Trophoblast cell (in vitro differentiated cells and primary cell): ENCODE measurements at regions not wholly inside any gene's neighbourhood (a gene's known extent, or its start where the extent isn't known, plus 50 kb on each side); places are given as distances from the start of the nearest gene placed in this dataset.

Experiments
- DNase-seq, 2 donors: peaks; one replicate each; pipeline ENCODE4 v3.0.0-alpha.2; 2016
- H2AFZ ChIP-seq: 2 replicates; pipeline ENCODE4 v1.6.1; 2013; ENCODE audit warnings: low read length, moderate library complexity, mild to moderate bottlenecking; ENCODE audit not compliant: insufficient read depth, poor library complexity
- H2AK5ac ChIP-seq: 2 replicates; pipeline ENCODE4 v1.6.1; 2013; ENCODE audit warnings: mild to moderate bottlenecking, low read length
- H2BK120ac ChIP-seq: 2 replicates; pipeline ENCODE4 v1.6.1; 2013; ENCODE audit warnings: low read length, mild to moderate bottlenecking, moderate library complexity; ENCODE audit not compliant: insufficient read depth, poor library complexity
- H2BK12ac ChIP-seq: 2 replicates; pipeline ENCODE4 v1.6.1; 2013; ENCODE audit warnings: mild to moderate bottlenecking, low read length, moderate library complexity
- H2BK5ac ChIP-seq: 2 replicates; pipeline ENCODE4 v1.6.1; 2013; ENCODE audit warnings: low read length, low read depth, moderate library complexity, mild to moderate bottlenecking; ENCODE audit not compliant: poor library complexity
- H3K14ac ChIP-seq: 2 replicates; pipeline ENCODE4 v1.6.1; 2013; ENCODE audit warnings: mild to moderate bottlenecking, low read length
- H3K18ac ChIP-seq: 2 replicates; pipeline ENCODE4 v1.6.1; 2013; ENCODE audit warnings: mild to moderate bottlenecking, low read length
- H3K23ac ChIP-seq: 2 replicates; pipeline ENCODE4 v1.6.1; 2013; ENCODE audit warnings: low read length
- H3K27ac ChIP-seq: 2 replicates; pipeline ENCODE4 v1.5.1; 2013; ENCODE audit warnings: low read depth, mild to moderate bottlenecking, inconsistent platforms, low read length, moderate library complexity
- H3K27me3 ChIP-seq: 2 replicates; pipeline ENCODE4 v1.6.1; 2013; ENCODE audit warnings: inconsistent platforms, mild to moderate bottlenecking, low read length, moderate library complexity; ENCODE audit not compliant: insufficient read depth
- H3K36me3 ChIP-seq, 2 experiments: 1 replicate in 1 of 2; 2 replicates in 1 of 2; pipeline ENCODE4 v1.6.1; 2013; ENCODE audit warnings: low read length in 2 of 2, mild to moderate bottlenecking in 2 of 2, moderate library complexity in 1 of 2; ENCODE audit not compliant: insufficient read depth in 2 of 2, control insufficient read depth in 1 of 2
- H3K4ac ChIP-seq: 2 replicates; pipeline ENCODE4 v1.6.1; 2013; ENCODE audit warnings: low read depth, mild to moderate bottlenecking, low read length, moderate library complexity
- H3K4me1 ChIP-seq, 2 experiments: 1 replicate in 1 of 2; 2 replicates in 1 of 2; pipeline ENCODE4 v1.6.1; 2013; ENCODE audit warnings: low read length in 2 of 2, mild to moderate bottlenecking in 2 of 2, moderate library complexity in 1 of 2; ENCODE audit not compliant: insufficient read depth in 2 of 2, control insufficient read depth in 1 of 2
- H3K4me2 ChIP-seq: 2 replicates; pipeline ENCODE4 v1.6.1; 2013; ENCODE audit warnings: inconsistent platforms, mild to moderate bottlenecking, low read length, moderate library complexity
- H3K4me3 ChIP-seq: 2 replicates; pipeline ENCODE4 v1.5.1; 2013; ENCODE audit warnings: mild to moderate bottlenecking, low read depth, low read length, inconsistent platforms
- H3K79me1 ChIP-seq: one replicate; pipeline ENCODE4 v1.6.1; 2013; ENCODE audit warnings: low read length
- H3K79me2 ChIP-seq: 2 replicates; pipeline ENCODE4 v1.6.1; 2013; ENCODE audit warnings: low read length, mild to moderate bottlenecking; ENCODE audit not compliant: control insufficient read depth, insufficient read depth, poor library complexity
- H3K9ac ChIP-seq: 2 replicates; pipeline ENCODE4 v1.6.1; 2013; ENCODE audit warnings: mild to moderate bottlenecking, low read length
- H3K9me3 ChIP-seq: 2 replicates; pipeline ENCODE4 v1.6.1; 2013; ENCODE audit warnings: low read depth, mild to moderate bottlenecking, control low read depth, inconsistent platforms, low read length; ENCODE audit not compliant: insufficient read depth
- H4K12ac ChIP-seq: 2 replicates; pipeline ENCODE4 v1.6.1; 2013; ENCODE audit warnings: low read depth, mild to moderate bottlenecking, low read length, moderate library complexity
- H4K8ac ChIP-seq: 2 replicates; pipeline ENCODE4 v1.6.1; 2013; ENCODE audit warnings: low read depth, mild to moderate bottlenecking, low read length, moderate library complexity
- H4K91ac ChIP-seq: one replicate; pipeline ENCODE4 v1.6.1; 2013; ENCODE audit warnings: low read depth, mild to moderate bottlenecking, low read length, moderate library complexity
- WGBS: extraction: QIAGEN DNeasy Blood & Tissue Kit; methylation state at CpG from one replicate; pipeline ENCODE4 v1.1.7; 2013; ENCODE audit warnings: missing lambda C conversion rate; ENCODE audit not compliant: insufficient read length, insufficient coverage; ENCODE audit errors: extremely low coverage; 5-methylcytosine and 5-hydroxymethylcytosine counted together

GRCh38 chr1:63027176-63027575 lies 243.2 kb downstream of the ATG4C start:
- Histone ChIP-seq H3K4me1 (no peaks in the 10 kb centered on the region), H4K91ac (no peak overlapping the region)

GRCh38 chr1:63032171-63032570 lies 248.2 kb downstream of the ATG4C start:
- H3K79me2 ChIP-seq = no peaks in the 10 kb centered on the region

More at GRCh38 chr1:63027176-63027575, 243.2 kb downstream of the ATG4C start:
- Histone ChIP-seq H3K4me3 (no peak overlapping the region), H3K79me1 (no peaks in the 10 kb centered on the region), H3K9me3 (peaks cover 5% of the 10 kb centered on the region), H2BK5ac (no peak overlapping the region), H4K12ac (no peak overlapping the region), H3K36me3 (no peaks in the 10 kb centered on the region), H3K9ac (no peak overlapping the region), H3K18ac (no peak overlapping the region), H2BK120ac (no peak overlapping the region), H3K27ac (no peak overlapping the region), H3K4me2 (no peak overlapping the region), H2AFZ (no peak overlapping the region), H4K8ac (no peak overlapping the region), H3K79me2 (no peaks in the 10 kb centered on the region), H3K4ac (no peak overlapping the region), H3K23ac (no peak overlapping the region), H3K14ac (no peak overlapping the region), H2BK12ac (no peak overlapping the region), H3K27me3 (no peaks in the 10 kb centered on the region), H2AK5ac (no peak overlapping the region)
- DNase-seq = peak; percentile 49 to 61
- no CpG with 5 or more reads among the region's 3 CpGs for WGBS

GRCh38 chr1:63033211-63033610 lies 249.3 kb downstream of the ATG4C start:
- no peak overlapping the region for H3K14ac ChIP-seq
- H3K27ac ChIP-seq = no peak overlapping the region
- H2BK5ac ChIP-seq = no peak overlapping the region
- H3K18ac ChIP-seq = no peak overlapping the region
- H2BK120ac ChIP-seq = no peak overlapping the region
- peaks cover 0 to 2% of the 10 kb centered on the region in 2 experiments for H3K4me1 ChIP-seq
- no CpG with 5 or more reads among the region's 2 CpGs for WGBS
- H4K12ac ChIP-seq = no peak overlapping the region
- no peak overlapping the region for H3K4me2 ChIP-seq
- DNase-seq = peak; percentile 83 to 87
- no peak overlapping the region for H2AK5ac ChIP-seq
- H3K79me1 ChIP-seq = peaks cover 2% of the 10 kb centered on the region
- no peak overlapping the region for H3K4me3 ChIP-seq
- H4K91ac ChIP-seq = peak overlapping the region; percentile 43
- H3K79me2 ChIP-seq = no peaks in the 10 kb centered on the region
- no peak overlapping the region for H3K4ac ChIP-seq
- no peak overlapping the region for H2BK12ac ChIP-seq
- no peak overlapping the region for H3K9ac ChIP-seq
- no peak overlapping the region for H2AFZ ChIP-seq
- H3K9me3 ChIP-seq = peaks cover 5% of the 10 kb centered on the region
- H4K8ac ChIP-seq = no peak overlapping the region
- no peaks in the 10 kb centered on the region for H3K36me3 ChIP-seq
- no peak overlapping the region for H3K23ac ChIP-seq
- H3K27me3 ChIP-seq = no peaks in the 10 kb centered on the region

More at GRCh38 chr1:63032171-63032570, 248.2 kb downstream of the ATG4C start:
- H3K4me3 ChIP-seq = no peak overlapping the region
- H3K14ac ChIP-seq = no peak overlapping the region
- DNase-seq = peak; percentile 67 to 73
- no peak overlapping the region for H3K9ac ChIP-seq
- no peak overlapping the region for H3K4ac ChIP-seq
- no CpG with 5 or more reads among the region's 4 CpGs for WGBS
- no peak overlapping the region for H2AK5ac ChIP-seq
- peaks cover 0 to 2% of the 10 kb centered on the region in 2 experiments for H3K4me1 ChIP-seq
- no peak overlapping the region for H3K4me2 ChIP-seq
- no peak overlapping the region for H3K23ac ChIP-seq
- H3K9me3 ChIP-seq = peaks cover 5% of the 10 kb centered on the region
- H2BK120ac ChIP-seq = peak overlapping the region; percentile 2
- no peaks in the 10 kb centered on the region for H3K36me3 ChIP-seq
- no peak overlapping the region for H2BK5ac ChIP-seq
- H2BK12ac ChIP-seq = peak overlapping the region; percentile 37
- H3K18ac ChIP-seq = no peak overlapping the region
- no peak overlapping the region for H4K12ac ChIP-seq
- H3K27me3 ChIP-seq = no peaks in the 10 kb centered on the region
- peak overlapping the region; percentile 2 for H4K91ac ChIP-seq
- H3K27ac ChIP-seq = no peak overlapping the region
- no peak overlapping the region for H2AFZ ChIP-seq
- H4K8ac ChIP-seq = no peak overlapping the region
- peaks cover 2% of the 10 kb centered on the region for H3K79me1 ChIP-seq

- H3K79me1 ChIP-seq = peaks cover 2% of the 10 kb centered on the region
- H3K4ac ChIP-seq = no peak overlapping the region
- peaks cover 0 to 2% of the 10 kb centered on the region in 2 experiments for H3K4me1 ChIP-seq
- no peak overlapping the region for H2BK120ac ChIP-seq
- H3K27ac ChIP-seq = no peak overlapping the region
- H3K23ac ChIP-seq = no peak overlapping the region
- H3K9ac ChIP-seq = no peak overlapping the region
- peak in 1 of 2 donors; percentile 26 for DNase-seq
- H3K79me2 ChIP-seq = no peaks in the 10 kb centered on the region
- no peak overlapping the region for H2AFZ ChIP-seq
- no peaks in the 10 kb centered on the region for H3K36me3 ChIP-seq
- no peak overlapping the region for H4K91ac ChIP-seq
- H3K4me2 ChIP-seq = no peak overlapping the region
- no peak overlapping the region for H2BK12ac ChIP-seq
- no peak overlapping the region for H3K18ac ChIP-seq
- H3K9me3 ChIP-seq = peaks cover 3% of the 10 kb centered on the region
- H2BK5ac ChIP-seq = no peak overlapping the region
- no peak overlapping the region for H2AK5ac ChIP-seq
- H3K4me3 ChIP-seq = no peak overlapping the region
- no peaks in the 10 kb centered on the region for H3K27me3 ChIP-seq
- no peak overlapping the region for H4K12ac ChIP-seq
- H3K14ac ChIP-seq = no peak overlapping the region
- H4K8ac ChIP-seq = no peak overlapping the region
Observed at GRCh38 chr1:63034256-63034655, 250.3 kb downstream of the ATG4C start.
